GM21526 (cell line): ENCODE measurements at regions not wholly inside any gene's neighbourhood (a gene's known extent, or its start where the extent isn't known, plus 50 kb on each side); places are given as distances from the start of the nearest gene placed in this dataset.
"Not testable (repeated sequence)": the region's sequence is repeated elsewhere in the genome, so short reads cannot be mapped to it uniquely, and the experiment has no call there.

Experiments used
- ATAC-seq: cut with Tn5 transposase; IDR thresholded peaks from one replicate; pipeline ENCODE4 v1.9.1; 2021; ENCODE audit warnings: moderate library complexity; ENCODE audit not compliant: unreplicated experiment, low FRiP score

DNA sequence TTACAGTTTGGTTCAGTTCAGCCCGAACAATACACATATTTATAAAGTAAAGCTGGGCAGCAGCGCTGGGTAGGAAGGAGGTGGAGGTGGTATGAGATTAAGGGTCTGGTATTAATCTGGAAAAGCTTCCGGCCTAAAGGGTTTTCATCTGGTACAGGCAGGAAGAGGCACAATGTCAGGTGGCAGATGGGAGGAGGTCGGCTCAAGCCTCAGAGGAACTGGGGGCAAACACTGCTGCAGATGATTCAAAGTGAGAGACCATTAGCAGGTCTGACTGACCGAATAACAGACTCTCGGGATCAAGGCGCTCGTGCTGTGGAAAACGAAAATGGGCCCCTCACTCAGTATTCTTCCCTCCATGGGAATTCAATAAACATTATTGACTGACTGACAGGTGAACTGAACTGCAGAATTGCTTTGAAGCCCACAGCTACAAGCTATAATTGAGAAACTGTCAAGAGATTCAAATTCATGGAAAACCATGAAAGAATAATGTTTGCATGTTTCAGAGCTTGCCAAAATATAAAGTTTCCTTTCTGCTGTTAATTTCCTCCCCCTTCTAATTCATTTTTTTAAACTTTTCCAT, 75.3 kb downstream of the TMEM167A start:
- ATAC-seq = no peak

DNA sequence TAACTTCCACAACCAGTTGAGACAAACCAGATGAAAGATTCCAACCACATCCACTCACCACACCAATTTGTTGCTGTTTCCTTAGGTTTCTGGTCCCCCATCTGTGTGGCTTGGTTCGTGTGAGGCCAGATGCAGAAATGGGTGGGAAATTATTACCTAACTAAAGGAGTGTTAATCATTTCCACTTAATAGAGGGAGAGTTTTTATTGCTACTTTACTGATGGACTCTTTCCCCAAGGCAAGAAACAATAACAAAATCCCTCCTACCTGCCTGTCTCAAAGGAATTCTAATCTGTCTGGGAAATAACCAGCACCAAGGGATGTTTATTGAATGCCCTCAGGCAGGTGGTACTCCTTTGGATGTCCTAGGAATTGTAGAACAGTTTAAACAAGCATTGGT, 76.3 kb downstream of the TMEM167A start:
- no peak for ATAC-seq

DNA sequence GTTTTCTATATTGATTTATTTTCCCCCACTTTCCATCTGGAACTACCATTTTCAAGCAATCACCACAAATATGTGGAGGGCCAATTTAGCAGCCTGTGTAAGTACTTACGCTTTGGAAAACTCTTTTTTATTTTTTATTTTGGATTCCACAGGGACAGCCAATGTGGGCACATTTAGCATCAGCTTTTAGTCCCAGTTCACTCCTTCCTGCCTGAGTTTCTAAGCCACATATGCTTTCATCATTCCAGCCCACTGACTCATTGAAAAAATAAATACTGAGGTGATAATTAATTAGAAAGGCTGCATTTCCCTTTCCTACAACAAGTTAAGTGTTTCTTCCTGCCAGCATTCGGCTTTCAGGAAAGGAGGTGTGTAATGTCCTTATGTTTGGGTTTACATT, 76.8 kb downstream of the TMEM167A start:
- ATAC-seq = no peak

DNA sequence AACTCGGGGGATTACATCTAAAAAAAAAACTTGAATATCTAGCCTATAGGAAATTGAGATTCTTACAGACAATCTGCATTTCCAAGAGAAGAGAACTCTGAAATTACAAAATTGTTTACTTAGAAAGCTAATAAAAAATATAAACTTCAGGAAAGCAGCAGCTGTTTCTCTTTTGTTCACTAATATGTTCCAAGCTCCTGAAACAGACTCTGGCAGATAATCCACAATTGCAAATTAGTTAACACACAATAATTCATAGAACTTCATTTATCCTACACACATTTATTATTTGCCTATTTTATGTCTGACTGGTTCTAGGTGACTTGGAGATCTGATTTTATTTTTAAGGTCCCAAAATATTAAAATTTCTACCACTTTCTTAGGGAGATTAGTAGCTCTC, 83.8 kb downstream of the TMEM167A start:
- no peak for ATAC-seq

DNA sequence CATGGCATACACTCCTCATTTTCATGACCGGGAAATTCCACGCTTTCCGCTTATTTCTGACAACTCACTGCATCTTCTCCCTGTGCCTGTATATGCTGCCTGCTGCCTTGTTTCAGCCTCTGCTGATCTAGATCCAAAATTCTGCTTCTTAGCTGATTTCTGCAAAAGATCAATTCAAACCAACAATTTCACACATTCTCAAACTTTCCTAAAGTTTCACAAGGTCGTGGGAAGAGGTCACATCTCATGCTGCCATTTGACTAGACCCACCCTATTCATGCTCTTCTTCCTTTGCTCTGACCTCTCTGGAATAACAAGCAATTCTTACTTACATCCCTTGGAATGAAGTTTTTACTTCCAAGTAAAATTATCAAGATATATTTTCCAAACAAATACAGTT, 84.5 kb downstream of the TMEM167A start:
- ATAC-seq = no peak

GRCh38 chr5:82991678-82992323, 85.4 kb downstream of the TMEM167A start:
- no peak for ATAC-seq

- no peak for ATAC-seq
Observed at GRCh38 chr5:82991059-82991458, 86.1 kb downstream of the TMEM167A start.

DNA sequence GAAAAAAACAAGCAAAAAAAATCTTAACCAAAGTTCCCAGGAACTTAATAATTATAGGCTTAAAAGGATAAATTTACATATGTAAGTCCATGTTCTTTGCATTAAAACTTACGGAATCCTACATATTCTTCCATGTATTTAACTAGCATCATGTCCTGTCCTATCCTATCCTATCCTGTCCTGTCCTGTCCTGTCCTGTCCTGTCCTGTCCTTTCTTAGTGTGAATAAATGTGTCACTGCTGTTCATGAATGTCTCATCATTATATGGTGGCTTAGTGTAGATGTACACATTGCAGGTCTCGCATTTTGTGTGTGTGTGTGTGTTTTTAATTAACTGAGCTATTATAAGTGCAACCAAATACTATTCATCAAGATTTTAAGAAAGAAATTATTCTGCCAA, 90.0 kb downstream of the TMEM167A start:
- no peak for ATAC-seq

GRCh38 chr5:82986404-82986803, 90.8 kb downstream of the TMEM167A start:
- no peak for ATAC-seq

- no peak for ATAC-seq
Observed at GRCh38 chr5:82985763-82986162, 91.4 kb downstream of the TMEM167A start.

DNA sequence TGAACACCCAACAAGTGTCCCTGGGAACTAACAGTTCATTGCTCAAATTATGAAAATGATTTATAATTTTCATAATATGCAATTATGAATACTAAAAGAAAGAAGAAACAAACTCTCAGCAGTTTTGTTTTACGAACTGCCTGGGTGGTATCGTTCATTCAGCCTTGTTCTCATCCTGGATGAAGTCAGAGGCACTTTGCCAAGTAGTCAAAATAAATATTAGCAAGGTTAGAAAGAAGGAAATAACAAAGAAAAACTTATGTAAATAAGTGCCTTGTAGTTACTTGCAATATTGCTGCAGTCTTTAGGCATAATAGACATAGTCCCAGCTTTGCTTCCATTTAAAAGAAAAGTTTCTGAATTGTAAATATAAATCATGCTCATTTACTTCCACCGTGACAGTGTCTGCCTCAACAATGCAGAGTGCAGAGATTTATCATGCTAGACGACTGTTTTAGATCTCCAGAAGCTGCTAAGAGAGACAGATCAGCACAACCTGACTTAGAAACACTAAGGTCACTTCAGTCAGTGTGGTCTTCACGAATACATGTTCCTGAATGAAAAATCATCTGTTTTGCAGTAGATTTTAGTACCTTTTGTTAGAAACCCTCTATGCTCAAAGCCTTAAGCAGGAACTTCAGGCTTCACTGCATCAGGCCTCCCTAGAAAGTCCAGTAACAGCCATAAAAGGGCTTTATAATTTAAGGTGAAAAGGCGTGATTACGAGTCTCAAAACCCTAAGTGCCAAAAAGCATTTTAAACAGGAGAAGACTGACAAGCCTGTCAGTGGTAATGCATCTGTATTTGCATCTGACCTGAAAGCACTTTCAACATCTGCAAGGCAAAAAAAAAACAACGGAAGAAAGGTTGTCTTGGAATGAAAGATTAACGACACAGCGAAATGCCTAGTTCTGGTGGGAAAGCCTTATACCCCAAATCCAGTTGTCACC, 92.1 kb downstream of the TMEM167A start:
- ATAC-seq = no peak

GRCh38 chr5:82982846-82983245, 94.3 kb downstream of the TMEM167A start:
- no peak for ATAC-seq

- ATAC-seq = not testable (repeated sequence)
Observed at GRCh38 chr5:82976887-82977286, 100.3 kb downstream of the TMEM167A start.

DNA sequence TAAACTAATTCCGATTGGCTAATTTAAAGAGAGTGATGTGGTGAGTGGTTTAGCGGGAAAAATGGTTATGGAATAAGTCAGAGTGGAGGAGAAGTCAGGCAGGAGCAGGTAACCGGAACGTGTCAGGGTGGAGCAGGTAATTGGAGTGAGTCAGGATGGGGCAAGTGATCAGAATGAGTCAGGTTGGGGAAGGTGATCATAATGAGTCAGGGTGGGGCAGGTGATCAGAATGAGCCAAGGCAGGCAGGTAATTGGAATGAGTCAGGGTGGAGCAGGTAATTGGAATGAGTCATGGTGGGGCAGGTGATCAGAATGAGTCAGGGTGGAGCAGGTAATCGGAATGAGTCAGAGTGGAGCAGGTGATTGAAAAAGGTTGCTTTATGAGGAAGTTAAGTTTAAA, 101.4 kb downstream of the TMEM167A start:
- ATAC-seq = no peak

- ATAC-seq = no peak
Observed at GRCh38 chr5:82975396-82975795, 101.8 kb downstream of the TMEM167A start.

DNA sequence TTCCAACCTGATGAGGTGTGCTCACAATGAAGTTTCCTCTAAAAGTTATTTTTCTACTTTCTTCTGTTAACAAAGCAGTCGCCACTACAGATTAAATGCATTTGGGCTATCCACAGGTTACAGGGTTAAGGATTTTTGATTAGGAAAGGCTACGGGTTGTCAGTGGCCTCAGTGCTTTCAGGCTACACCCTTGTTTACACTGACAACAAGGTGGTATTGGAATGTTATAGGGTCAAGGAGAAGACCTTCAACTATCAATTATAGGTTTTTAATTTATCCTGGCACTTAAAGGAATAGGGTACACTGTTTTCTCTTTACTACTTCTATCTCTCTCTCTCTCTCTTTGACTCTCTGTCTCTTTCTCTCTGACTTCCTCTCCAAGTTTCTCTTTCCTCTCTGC, 102.8 kb downstream of the TMEM167A start:
- ATAC-seq = not testable (repeated sequence)

DNA sequence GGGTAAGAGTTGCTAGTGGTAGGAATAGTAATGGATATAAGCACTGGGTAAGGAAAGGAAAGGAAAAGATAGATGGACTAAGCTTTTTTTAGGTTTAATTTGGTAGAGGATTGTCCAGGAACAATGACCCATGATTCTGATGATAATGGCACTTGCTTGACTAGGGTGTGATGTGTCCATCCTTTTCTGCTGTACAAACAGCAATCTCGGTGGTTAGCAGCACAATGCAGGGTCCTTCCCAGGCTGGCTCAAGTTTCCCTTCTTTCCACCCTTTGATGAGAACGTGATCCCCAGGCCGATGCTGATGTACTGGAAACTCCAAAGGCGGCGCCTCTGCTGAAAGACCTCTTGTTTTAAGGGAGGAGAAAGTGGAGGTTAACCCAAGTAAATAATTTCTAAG, 105.3 kb downstream of the TMEM167A start:
- no peak for ATAC-seq

- not testable (repeated sequence) for ATAC-seq
Observed at GRCh38 chr5:82971034-82971806, 106.0 kb downstream of the TMEM167A start.

DNA sequence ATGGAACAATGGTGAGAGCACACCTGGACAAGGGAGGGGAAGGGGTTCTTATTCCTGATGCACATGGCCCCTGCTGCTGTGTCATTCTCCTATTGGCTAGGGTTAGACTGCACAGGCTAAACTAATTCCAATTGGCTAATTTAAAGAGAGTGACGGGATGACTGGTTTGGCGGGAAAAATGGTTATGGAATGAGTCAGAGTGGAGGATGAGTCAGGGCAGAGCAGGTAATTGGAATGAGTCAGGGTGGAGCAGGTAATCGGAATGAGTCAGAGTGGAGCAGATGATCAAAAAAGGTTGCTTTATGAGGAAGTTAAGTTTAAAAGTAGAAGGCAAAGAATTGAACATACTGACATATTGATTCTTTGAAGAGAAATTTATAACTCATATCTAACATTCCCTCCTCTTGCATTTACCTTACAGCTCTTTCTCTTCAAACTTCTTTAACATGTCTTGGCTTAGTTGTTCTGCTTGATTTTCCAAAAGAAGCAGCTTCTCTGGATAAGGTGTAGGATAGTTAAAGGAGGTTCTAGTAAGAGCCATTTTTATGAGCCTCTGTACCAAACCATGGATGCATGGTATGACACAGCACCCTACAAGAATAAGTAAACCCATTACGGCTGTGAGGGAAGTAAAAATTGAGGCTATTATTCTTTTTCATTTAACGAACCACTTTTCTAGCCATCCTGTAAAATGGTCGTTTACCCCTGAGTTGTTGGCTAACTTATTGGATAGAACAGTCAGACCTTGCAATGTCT, 107.8 kb downstream of the TMEM167A start:
- ATAC-seq = not testable (repeated sequence)

GRCh38 chr5:82967072-82967471, 110.1 kb downstream of the TMEM167A start:
- ATAC-seq = no peak
